Esophagus muscularis mucosa (tissue), 3 donors: ENCODE measurements at regions not wholly inside any gene's neighbourhood (a gene's known extent, or its start where the extent isn't known, plus 50 kb on each side); places are given as distances from the start of the nearest gene placed in this dataset.
A peak's percentile ranks its signal among the peaks of the same experiment; 100 is the strongest.

Source experiments
- POLR2AphosphoS5 ChIP-seq, 2 donors: sonication (generic); formaldehyde crosslinking; IDR thresholded peaks; one replicate each; pipeline ENCODE4 v1.6.1; 2017; ENCODE audit warnings: antibody characterized with exemption in 2 of 2
- TF ChIP-seq, protein P1 (sequence below), 3 experiments: fragments of 200-600 bp in 2 of 3; fragments of 450-650 bp in 1 of 3; sonication (generic) in 2 of 3; IDR thresholded peaks; one replicate each; pipeline ENCODE4 v1.5.1; 2017 to 2019; ENCODE audit warnings: antibody characterized with exemption in 3 of 3, mild to moderate bottlenecking in 2 of 3, moderate library complexity in 1 of 3

GRCh38 chr2:217277646-217278398 is 418.0 kb upstream of the TNP1 start:
- TF ChIP-seq POLR2AphosphoS5 (IDR thresholded peaks at IDR 0.05): peak; percentile 75 to 84
- TF ChIP-seq, protein P1, sequence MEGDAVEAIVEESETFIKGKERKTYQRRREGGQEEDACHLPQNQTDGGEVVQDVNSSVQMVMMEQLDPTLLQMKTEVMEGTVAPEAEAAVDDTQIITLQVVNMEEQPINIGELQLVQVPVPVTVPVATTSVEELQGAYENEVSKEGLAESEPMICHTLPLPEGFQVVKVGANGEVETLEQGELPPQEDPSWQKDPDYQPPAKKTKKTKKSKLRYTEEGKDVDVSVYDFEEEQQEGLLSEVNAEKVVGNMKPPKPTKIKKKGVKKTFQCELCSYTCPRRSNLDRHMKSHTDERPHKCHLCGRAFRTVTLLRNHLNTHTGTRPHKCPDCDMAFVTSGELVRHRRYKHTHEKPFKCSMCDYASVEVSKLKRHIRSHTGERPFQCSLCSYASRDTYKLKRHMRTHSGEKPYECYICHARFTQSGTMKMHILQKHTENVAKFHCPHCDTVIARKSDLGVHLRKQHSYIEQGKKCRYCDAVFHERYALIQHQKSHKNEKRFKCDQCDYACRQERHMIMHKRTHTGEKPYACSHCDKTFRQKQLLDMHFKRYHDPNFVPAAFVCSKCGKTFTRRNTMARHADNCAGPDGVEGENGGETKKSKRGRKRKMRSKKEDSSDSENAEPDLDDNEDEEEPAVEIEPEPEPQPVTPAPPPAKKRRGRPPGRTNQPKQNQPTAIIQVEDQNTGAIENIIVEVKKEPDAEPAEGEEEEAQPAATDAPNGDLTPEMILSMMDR (IDR thresholded peaks at IDR 0.05): no peak
